CD4-positive, alpha-beta T cell treated with Interleukin-1 beta for 1 hour (primary cell): ENCODE measurements at regions not wholly inside any gene's neighbourhood (a gene's known extent, or its start where the extent isn't known, plus 50 kb on each side); places are given as distances from the start of the nearest gene placed in this dataset.

ENCODE experiments used
- DNase-seq, 2 donors: peaks; one replicate each; pipeline ENCODE4 v3.0.0-alpha.2; 2020 to 2022

- DNase-seq: no peak
Observed at GRCh38 chr2:226618875-226619605, 180.6 kb downstream of the IRS1 start.

GRCh38 chr2:226618544-226618874, 181.1 kb downstream of the IRS1 start:
- DNase-seq: no peak

- DNase-seq: no peak
Observed at GRCh38 chr2:226615891-226616290, 183.7 kb downstream of the IRS1 start.

- DNase-seq: no peak
Observed at GRCh38 chr2:226611944-226612318, 187.7 kb downstream of the IRS1 start.

- no peak for DNase-seq
Observed at GRCh38 chr2:226611196-226611943, 188.2 kb downstream of the IRS1 start.

GRCh38 chr2:226609366-226609765, 190.3 kb downstream of the IRS1 start:
- no peak for DNase-seq

GRCh38 chr2:226608451-226608850, 191.2 kb downstream of the IRS1 start:
- no peak for DNase-seq

GRCh38 chr2:226607379-226607778, 192.2 kb downstream of the IRS1 start:
- DNase-seq: no peak

GRCh38 chr2:226605642-226606041, 194.0 kb downstream of the IRS1 start:
- no peak for DNase-seq

GRCh38 chr2:226603606-226604005, 196.0 kb downstream of the IRS1 start:
- no peak for DNase-seq

GRCh38 chr2:226601881-226602662, 197.5 kb downstream of the IRS1 start:
- no peak for DNase-seq

GRCh38 chr2:226600802-226601201, 198.8 kb downstream of the IRS1 start:
- DNase-seq: no peak

GRCh38 chr2:226600184-226600583, 199.4 kb downstream of the IRS1 start:
- DNase-seq: no peak

GRCh38 chr2:226589043-226589442, 210.6 kb downstream of the IRS1 start:
- no peak for DNase-seq

- no peak for DNase-seq
Observed at GRCh38 chr2:226585130-226585561, 214.5 kb downstream of the IRS1 start.

GRCh38 chr2:226584518-226585055, 215.0 kb downstream of the IRS1 start:
- no peak for DNase-seq

GRCh38 chr2:226583715-226584114, 215.9 kb downstream of the IRS1 start:
- no peak for DNase-seq

GRCh38 chr2:226581661-226582060, 218.0 kb downstream of the IRS1 start:
- no peak for DNase-seq

- no peak for DNase-seq
Observed at GRCh38 chr2:226581004-226581403, 218.6 kb downstream of the IRS1 start.

GRCh38 chr2:226580403-226580802, 219.2 kb downstream of the IRS1 start:
- DNase-seq: no peak

- DNase-seq: no peak
Observed at GRCh38 chr2:226579519-226579918, 220.1 kb downstream of the IRS1 start.

GRCh38 chr2:226578879-226579278, 220.7 kb downstream of the IRS1 start:
- no peak for DNase-seq

- DNase-seq: no peak
Observed at GRCh38 chr2:226578373-226578772, 221.2 kb downstream of the IRS1 start.

GRCh38 chr2:226575928-226576327, 223.7 kb downstream of the IRS1 start:
- DNase-seq: no peak
